ENCODE measurements at regions not wholly inside any gene's neighbourhood (a gene's known extent, or its start where the extent isn't known, plus 50 kb on each side); places are given as distances from the start of the nearest gene placed in this dataset.

- H3K36me3 Mint-ChIP-seq (ENCODE audit: insufficient read depth, unreplicated experiment) = no peaks in the 10 kb centered on the region
- CTCF ChIA-PET = no interaction called here
- intact Hi-C loops (cut with micrococcal nuclease; ENCODE audit: unreplicated experiment) = no loop called here
Observed at GRCh38 chr15:61798631-61799030, 261.6 kb downstream of the VPS13C start.

GRCh38 chr15:61796056-61796455, 264.2 kb downstream of the VPS13C start:
- Histone ChIP-seq H3K9me3 (no peaks in the 10 kb centered on the region), H3K4me1 (no peaks in the 10 kb centered on the region), H3K36me3 (ENCODE audit: control insufficient read depth, insufficient read depth, low read length) (no peaks in the 10 kb centered on the region), H3K4me3 (ENCODE audit: low read depth, low read length) (no peak overlapping the region), H3K27me3 (replicated peaks; ENCODE audit: control insufficient read depth, insufficient read depth, low read length) (no peaks in the 10 kb centered on the region)
- POLR2A ChIA-PET = no interaction called here
- Mint-ChIP-seq H3K9me3 (ENCODE audit: unreplicated experiment) (no peaks in the 10 kb centered on the region), H3K36me3 (ENCODE audit: insufficient read depth, unreplicated experiment) (no peaks in the 10 kb centered on the region), H3K4me1 (ENCODE audit: low read depth, unreplicated experiment) (no peaks in the 10 kb centered on the region), H3K27ac (ENCODE audit: unreplicated experiment) (no peak overlapping the region), H3K27me3 (ENCODE audit: insufficient read depth, unreplicated experiment) (peaks cover 9% of the 10 kb centered on the region), H3K4me3 (ENCODE audit: unreplicated experiment) (no peak overlapping the region)
- no TSS peak for BruUV-seq (replicated peaks)
- DNase-seq = no peak
- intact Hi-C loops (cut with micrococcal nuclease; ENCODE audit: unreplicated experiment) = no loop called here
- CTCF ChIA-PET = no interaction called here
- TF ChIP-seq, protein P1, sequence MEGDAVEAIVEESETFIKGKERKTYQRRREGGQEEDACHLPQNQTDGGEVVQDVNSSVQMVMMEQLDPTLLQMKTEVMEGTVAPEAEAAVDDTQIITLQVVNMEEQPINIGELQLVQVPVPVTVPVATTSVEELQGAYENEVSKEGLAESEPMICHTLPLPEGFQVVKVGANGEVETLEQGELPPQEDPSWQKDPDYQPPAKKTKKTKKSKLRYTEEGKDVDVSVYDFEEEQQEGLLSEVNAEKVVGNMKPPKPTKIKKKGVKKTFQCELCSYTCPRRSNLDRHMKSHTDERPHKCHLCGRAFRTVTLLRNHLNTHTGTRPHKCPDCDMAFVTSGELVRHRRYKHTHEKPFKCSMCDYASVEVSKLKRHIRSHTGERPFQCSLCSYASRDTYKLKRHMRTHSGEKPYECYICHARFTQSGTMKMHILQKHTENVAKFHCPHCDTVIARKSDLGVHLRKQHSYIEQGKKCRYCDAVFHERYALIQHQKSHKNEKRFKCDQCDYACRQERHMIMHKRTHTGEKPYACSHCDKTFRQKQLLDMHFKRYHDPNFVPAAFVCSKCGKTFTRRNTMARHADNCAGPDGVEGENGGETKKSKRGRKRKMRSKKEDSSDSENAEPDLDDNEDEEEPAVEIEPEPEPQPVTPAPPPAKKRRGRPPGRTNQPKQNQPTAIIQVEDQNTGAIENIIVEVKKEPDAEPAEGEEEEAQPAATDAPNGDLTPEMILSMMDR (IDR thresholded peaks at IDR 0.05; ENCODE audit: insufficient read depth in 1 of 2, low read depth in 1 of 2, low read length in 1 of 2, severe bottlenecking in 1 of 2, unreplicated experiment in 1 of 2) = no peak

More at GRCh38 chr15:61798631-61799030, 261.6 kb downstream of the VPS13C start:
- TF ChIP-seq, protein P1 (IDR thresholded peaks at IDR 0.05; ENCODE audit: insufficient read depth in 1 of 2, low read depth in 1 of 2, low read length in 1 of 2, severe bottlenecking in 1 of 2, unreplicated experiment in 1 of 2) = no peak
- Mint-ChIP-seq H3K9me3 (ENCODE audit: unreplicated experiment) (no peaks in the 10 kb centered on the region), H3K4me3 (ENCODE audit: unreplicated experiment) (no peak overlapping the region), H3K27me3 (ENCODE audit: insufficient read depth, unreplicated experiment) (peaks cover 3% of the 10 kb centered on the region), H3K27ac (ENCODE audit: unreplicated experiment) (no peak overlapping the region), H3K4me1 (ENCODE audit: low read depth, unreplicated experiment) (no peaks in the 10 kb centered on the region)
- Histone ChIP-seq H3K4me3 (ENCODE audit: low read depth, low read length) (no peak overlapping the region), H3K36me3 (ENCODE audit: control insufficient read depth, insufficient read depth, low read length) (no peaks in the 10 kb centered on the region), H3K4me1 (no peaks in the 10 kb centered on the region), H3K27me3 (replicated peaks; ENCODE audit: control insufficient read depth, insufficient read depth, low read length) (no peaks in the 10 kb centered on the region), H3K9me3 (no peaks in the 10 kb centered on the region)
- DNase-seq = no peak
- POLR2A ChIA-PET = no interaction called here
- no TSS peak for BruUV-seq (replicated peaks)

DNA sequence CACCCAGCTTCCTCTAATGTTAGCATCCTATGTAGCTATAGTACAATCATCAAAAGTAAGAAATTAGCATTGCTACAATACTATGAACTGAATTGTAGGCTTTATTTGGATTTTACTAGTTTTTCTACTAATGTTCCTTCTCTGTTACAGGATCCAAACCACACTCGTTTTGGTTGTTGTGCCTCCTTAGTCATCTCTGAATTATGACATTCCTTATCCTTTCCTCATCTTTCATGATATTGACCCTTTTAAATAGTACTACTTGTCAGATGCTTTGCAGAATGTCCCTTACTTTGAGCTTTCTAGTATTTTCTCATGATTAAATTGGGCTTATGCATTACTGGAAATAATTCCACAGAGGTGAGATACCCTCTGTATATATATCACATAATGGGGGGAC, 265.4 kb downstream of the VPS13C start:
- H3K36me3 ChIP-seq (ENCODE audit: control insufficient read depth, insufficient read depth, low read length) = no peaks in the 10 kb centered on the region
- Mint-ChIP-seq H3K27me3 (ENCODE audit: insufficient read depth, unreplicated experiment) (peaks cover 11% of the 10 kb centered on the region), H3K4me1 (ENCODE audit: low read depth, unreplicated experiment) (no peaks in the 10 kb centered on the region), H3K36me3 (ENCODE audit: insufficient read depth, unreplicated experiment) (no peaks in the 10 kb centered on the region), H3K4me3 (ENCODE audit: unreplicated experiment) (no peak overlapping the region), H3K27ac (ENCODE audit: unreplicated experiment) (no peak overlapping the region), H3K9me3 (ENCODE audit: unreplicated experiment) (no peaks in the 10 kb centered on the region)
- no peaks in the 10 kb centered on the region for H3K27me3 ChIP-seq (replicated peaks; ENCODE audit: control insufficient read depth, insufficient read depth, low read length)
- no peaks in the 10 kb centered on the region for H3K9me3 ChIP-seq
- DNase-seq = no peak
- CTCF ChIA-PET = no interaction called here
- BruUV-seq (replicated peaks) = no TSS peak
- TF ChIP-seq, protein P1 (IDR thresholded peaks at IDR 0.05; ENCODE audit: insufficient read depth in 1 of 2, low read depth in 1 of 2, low read length in 1 of 2, severe bottlenecking in 1 of 2, unreplicated experiment in 1 of 2) = no peak
- intact Hi-C loops (cut with micrococcal nuclease; ENCODE audit: unreplicated experiment) = no loop called here
- POLR2A ChIA-PET = no interaction called here
- H3K4me1 ChIP-seq = no peaks in the 10 kb centered on the region
- no peak overlapping the region for H3K4me3 ChIP-seq (ENCODE audit: low read depth, low read length)

Measured in Caco-2 (cell line).